GM18858 (cell line): ENCODE measurements at regions not wholly inside any gene's neighbourhood (a gene's known extent, or its start where the extent isn't known, plus 50 kb on each side); places are given as distances from the start of the nearest gene placed in this dataset.

ENCODE experiments used
- ATAC-seq: cut with Tn5 transposase; IDR thresholded peaks from one replicate; pipeline ENCODE4 v1.9.1; 2021; ENCODE audit not compliant: unreplicated experiment

- no peak for ATAC-seq
Observed at GRCh38 chr12:84605983-84606382, 306.6 kb downstream of the SLC6A15 start.

- no peak for ATAC-seq
Observed at GRCh38 chr12:84604551-84604950, 308.0 kb downstream of the SLC6A15 start.

GRCh38 chr12:84603484-84604248 is 308.9 kb downstream of the SLC6A15 start:
- ATAC-seq, result no peak

GRCh38 chr12:84601483-84601882 is 311.1 kb downstream of the SLC6A15 start:
- no peak for ATAC-seq

- no peak for ATAC-seq
Observed at GRCh38 chr12:84599539-84599938, 313.1 kb downstream of the SLC6A15 start.

- ATAC-seq, result no peak
Observed at GRCh38 chr12:84596266-84596665, 316.3 kb downstream of the SLC6A15 start.

- ATAC-seq, result no peak
Observed at GRCh38 chr12:84594157-84594556, 318.4 kb downstream of the SLC6A15 start.

GRCh38 chr12:84585776-84586395 is 326.7 kb downstream of the SLC6A15 start:
- ATAC-seq, result no peak

GRCh38 chr12:84572196-84572595 is 340.4 kb downstream of the SLC6A15 start:
- no peak for ATAC-seq

- no peak for ATAC-seq
Observed at GRCh38 chr12:84562331-84562730, 350.3 kb downstream of the SLC6A15 start.

GRCh38 chr12:84561351-84561750 is 351.2 kb downstream of the SLC6A15 start:
- ATAC-seq, result no peak

GRCh38 chr12:84554199-84554723 is 358.3 kb downstream of the SLC6A15 start:
- ATAC-seq, result no peak

GRCh38 chr12:84553331-84554117 is 359.1 kb downstream of the SLC6A15 start:
- no peak for ATAC-seq

GRCh38 chr12:84551373-84551772 is 361.2 kb downstream of the SLC6A15 start:
- no peak for ATAC-seq

GRCh38 chr12:84550518-84550917 is 362.1 kb downstream of the SLC6A15 start:
- no peak for ATAC-seq

- no peak for ATAC-seq
Observed at GRCh38 chr12:84542289-84542688, 370.3 kb downstream of the SLC6A15 start.

GRCh38 chr12:84537666-84538065 is 374.9 kb downstream of the SLC6A15 start:
- ATAC-seq, result no peak

GRCh38 chr12:84512751-84513150 is 399.8 kb downstream of the SLC6A15 start:
- ATAC-seq, result no peak

GRCh38 chr12:84508851-84509260 is 403.7 kb downstream of the SLC6A15 start:
- no peak for ATAC-seq

GRCh38 chr12:84507956-84508850 is 404.4 kb downstream of the SLC6A15 start:
- peak; percentile 83 for ATAC-seq

- no peak for ATAC-seq
Observed at GRCh38 chr12:84506282-84506681, 406.3 kb downstream of the SLC6A15 start.
